Adipose tissue (tissue), 3 donors: ENCODE measurements at regions not wholly inside any gene's neighbourhood (a gene's known extent, or its start where the extent isn't known, plus 50 kb on each side); places are given as distances from the start of the nearest gene placed in this dataset.

ENCODE experiments used
- H3K27ac ChIP-seq: one replicate; pipeline ENCODE4 v1.5.1; 2013; ENCODE audit warnings: low read depth, low read length
- WGBS, 3 donors: extraction: QIAGEN DNeasy Blood & Tissue Kit; methylation state at CpG; one replicate each; pipeline ENCODE4 v1.1.7; 2013; 5-methylcytosine and 5-hydroxymethylcytosine counted together
- donor health status: healthy with polysubstance abuse.
- donor health status: Bipolar disorder and iron deficiency.
- donor health status: healthy.

- no peak overlapping the region for H3K27ac ChIP-seq
Observed at GRCh38 chr21:16357994-16358393, 628.2 kb downstream of the USP25 start.

- no peak overlapping the region for H3K27ac ChIP-seq
- WGBS, 3 donors, result 78 to 90% (median 79%) methylated on average over 2 of the region's 2 CpGs
Observed at GRCh38 chr21:16358784-16359183, 629.0 kb downstream of the USP25 start.

- no peak overlapping the region for H3K27ac ChIP-seq
- 82 to 88% (median 84%) methylated on average over 2 of the region's 2 CpGs for WGBS, 3 donors
Observed at GRCh38 chr21:16363100-16363499, 633.3 kb downstream of the USP25 start.

- H3K27ac ChIP-seq, result no peak overlapping the region
- 51 to 76% (median 63%) methylated on average over 3 of the region's 3 CpGs for WGBS, 3 donors
Observed at GRCh38 chr21:16363518-16363917, 633.7 kb downstream of the USP25 start.

GRCh38 chr21:16366207-16366606 is 636.4 kb downstream of the USP25 start:
- WGBS, 3 donors, result 83 to 87% (median 85%) methylated on average over 4 of the region's 4 CpGs
- H3K27ac ChIP-seq, result no peak overlapping the region

GRCh38 chr21:16367079-16367478 is 637.3 kb downstream of the USP25 start:
- WGBS, 3 donors, result 83 to 93% (median 92%) methylated on average over 1 of the region's 1 CpG
- H3K27ac ChIP-seq, result no peak overlapping the region

- H3K27ac ChIP-seq, result no peak overlapping the region
- WGBS, 3 donors, result 70 to 89% (median 85%) methylated on average over 10 of the region's 10 CpGs
Observed at GRCh38 chr21:16370186-16370585, 640.4 kb downstream of the USP25 start.

GRCh38 chr21:16372586-16372985 is 642.8 kb downstream of the USP25 start:
- H3K27ac ChIP-seq, result no peak overlapping the region

- WGBS, 3 donors, result 58 to 81% (median 72%) methylated on average over 2 of the region's 2 CpGs
- no peak overlapping the region for H3K27ac ChIP-seq
Observed at GRCh38 chr21:16376673-16377072, 646.9 kb downstream of the USP25 start.

- 77 to 90% (median 86%) methylated on average over 6 of the region's 6 CpGs for WGBS, 3 donors
- no peak overlapping the region for H3K27ac ChIP-seq
Observed at GRCh38 chr21:16377120-16377658, 647.4 kb downstream of the USP25 start.

- no peak overlapping the region for H3K27ac ChIP-seq
Observed at GRCh38 chr21:16377857-16378256, 648.1 kb downstream of the USP25 start.

GRCh38 chr21:16378525-16378924 is 648.7 kb downstream of the USP25 start:
- WGBS, 3 donors, result 36 to 63% (median 41%) methylated on average over 3 of the region's 3 CpGs
- no peak overlapping the region for H3K27ac ChIP-seq

More at GRCh38 chr21:16377857-16378256, 648.1 kb downstream of the USP25 start:
- 75 to 85% (median 80%) methylated on average over 2 of the region's 2 CpGs for WGBS, 3 donors

- 91 to 95% (median 92%) methylated on average over 4 of the region's 4 CpGs for WGBS, 3 donors
- H3K27ac ChIP-seq, result no peak overlapping the region
Observed at GRCh38 chr21:16388291-16388690, 658.5 kb downstream of the USP25 start.

GRCh38 chr21:16388911-16389560 is 659.3 kb downstream of the USP25 start:
- 73 to 87% (median 80%) methylated on average over 2 of the region's 2 CpGs for WGBS, 3 donors
- no peak overlapping the region for H3K27ac ChIP-seq

GRCh38 chr21:16389643-16390042 is 659.9 kb downstream of the USP25 start:
- 83 to 89% (median 88%) methylated on average over 2 of the region's 2 CpGs for WGBS, 3 donors
- H3K27ac ChIP-seq, result no peak overlapping the region

- WGBS, 3 donors, result 62 to 98% (median 90%) methylated on average over 2 of the region's 2 CpGs
- H3K27ac ChIP-seq, result no peak overlapping the region
Observed at GRCh38 chr21:16395285-16395684, 665.5 kb downstream of the USP25 start.

- H3K27ac ChIP-seq, result no peak overlapping the region
Observed at GRCh38 chr21:16402752-16403151, 673.0 kb downstream of the USP25 start.

GRCh38 chr21:16404776-16405175 is 675.0 kb downstream of the USP25 start:
- WGBS, 3 donors, result 42 to 90% (median 61%) methylated on average over 1 of the region's 1 CpG
- H3K27ac ChIP-seq, result no peak overlapping the region

GRCh38 chr21:16406355-16406754 is 676.6 kb downstream of the USP25 start:
- H3K27ac ChIP-seq, result no peak overlapping the region
- WGBS, 3 donors, result 83 to 94% (median 87%) methylated on average over 2 of the region's 2 CpGs

- 35 to 90% (median 73%) methylated on average over 1 of the region's 1 CpG for WGBS, 3 donors
- H3K27ac ChIP-seq, result no peak overlapping the region
Observed at GRCh38 chr21:16407403-16408240, 677.8 kb downstream of the USP25 start.
